Iris pigment epithelial cell (primary cell): ENCODE measurements at regions not wholly inside any gene's neighbourhood (a gene's known extent, or its start where the extent isn't known, plus 50 kb on each side); places are given as distances from the start of the nearest gene placed in this dataset.
A peak's percentile ranks its signal among the peaks of the same experiment; 100 is the strongest.

Experiments
- DNase-seq: peaks from one replicate; pipeline ENCODE4 v3.0.0-alpha.2; 2011; ENCODE audit warnings: low read depth

DNA sequence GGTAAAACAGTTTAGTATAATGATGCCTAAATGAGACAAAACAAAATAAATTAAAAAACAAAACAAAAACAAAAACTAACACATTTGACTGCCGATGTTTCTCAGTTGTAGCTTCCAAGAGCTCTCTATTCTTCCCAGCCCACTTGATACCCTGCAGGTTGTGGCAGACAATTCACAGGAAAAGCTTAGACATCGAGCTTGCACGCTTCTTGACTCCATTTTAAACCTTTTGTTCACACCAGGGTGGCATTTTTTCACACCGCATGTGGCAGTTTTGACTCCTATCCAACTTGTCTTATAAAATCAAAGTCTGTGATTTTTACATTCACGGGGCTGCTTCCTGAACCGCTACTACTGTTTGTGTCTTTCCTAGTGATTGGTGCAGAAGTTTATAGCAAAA is 575.9 kb downstream of the USP25 start:
- peak; percentile 66 for DNase-seq

DNA sequence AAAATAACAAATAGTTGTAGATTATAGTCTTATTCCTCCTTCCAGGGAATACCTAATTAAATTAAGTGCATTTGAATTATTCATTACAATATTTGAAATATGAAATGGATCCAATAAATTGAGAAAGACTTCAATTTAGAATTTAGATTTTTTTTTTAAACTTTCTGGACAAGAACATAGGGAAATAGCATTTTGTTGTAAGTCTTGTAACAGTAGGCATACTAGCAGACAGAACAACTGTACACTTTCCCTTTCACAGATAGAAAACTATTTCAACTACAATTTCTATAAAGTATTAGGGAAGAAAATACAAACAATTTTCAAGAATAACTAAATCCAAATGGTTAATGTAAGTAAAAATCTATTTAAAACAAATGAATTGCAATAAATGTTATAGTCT is 577.5 kb downstream of the USP25 start:
- DNase-seq: no peak

DNA sequence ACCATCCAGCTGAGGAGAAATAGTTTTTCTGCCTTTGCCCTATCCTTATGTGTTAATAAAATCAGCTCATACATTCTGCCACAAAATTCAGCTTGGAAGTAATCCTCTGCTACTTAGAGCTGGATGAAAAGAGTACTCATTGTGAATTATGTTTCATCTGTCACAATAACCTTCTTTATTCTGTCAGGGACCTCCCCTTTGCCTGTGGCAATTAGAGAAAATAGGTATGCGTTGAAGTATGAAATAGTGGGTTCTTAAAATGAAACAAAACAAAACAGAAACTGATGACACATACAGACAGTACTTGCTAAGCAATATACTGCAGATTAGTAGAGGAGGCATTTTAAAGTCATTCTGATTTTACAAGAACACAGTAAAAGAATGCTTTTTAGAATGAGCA is 578.5 kb downstream of the USP25 start:
- peak; percentile 80 for DNase-seq

DNA sequence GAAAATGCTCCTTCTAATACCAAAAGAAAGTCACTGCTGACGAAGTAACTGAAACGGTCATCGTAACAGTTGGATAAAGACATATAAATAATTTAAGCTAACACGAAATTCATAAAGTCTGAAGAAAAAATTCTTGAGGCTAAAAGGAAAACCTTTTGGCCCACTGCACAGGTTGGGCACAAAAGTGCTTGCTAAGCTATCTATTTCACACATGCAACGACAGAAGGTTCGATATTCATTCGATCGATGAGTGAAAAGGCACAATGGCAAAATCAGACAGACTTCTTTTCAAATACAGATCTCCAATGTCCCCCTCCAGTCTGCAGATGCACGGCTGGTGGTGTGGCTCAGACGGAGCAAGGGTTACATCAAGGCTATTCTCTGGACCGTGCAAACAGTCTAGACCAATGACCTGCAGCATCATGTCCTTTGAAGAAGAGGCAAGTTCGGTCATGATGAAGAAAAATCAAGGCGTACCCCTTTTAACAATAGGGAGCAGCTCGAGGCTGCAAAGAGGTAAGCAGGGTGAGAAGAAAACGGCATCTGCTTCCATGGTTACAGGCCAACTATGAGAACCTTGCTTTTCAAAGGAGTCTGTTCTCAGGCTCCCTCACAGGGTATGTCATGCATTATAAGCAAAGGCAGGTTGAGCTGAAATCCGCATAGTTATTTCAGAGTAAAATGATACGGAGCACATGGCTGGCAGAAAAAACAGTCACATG is 579.6 kb downstream of the USP25 start:
- peak; percentile 88 for DNase-seq

DNA sequence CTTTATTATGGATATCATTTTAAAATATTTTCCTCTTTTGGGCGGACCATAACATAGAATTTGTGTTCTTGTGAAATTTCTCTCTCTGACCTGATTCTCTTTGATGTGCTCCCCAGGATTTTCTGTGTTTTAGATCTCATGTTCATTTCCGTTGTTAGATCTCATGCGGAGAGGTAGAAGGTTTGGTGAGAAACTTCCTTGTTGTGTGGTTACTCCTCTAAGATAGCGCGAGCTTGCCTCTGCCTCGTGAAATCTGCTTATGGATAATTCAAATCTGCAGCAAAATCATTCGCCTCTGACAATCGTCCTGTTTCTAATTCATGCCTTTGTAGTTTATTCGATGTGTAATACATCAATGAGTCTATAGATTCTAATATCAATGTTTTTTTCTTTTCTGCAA is 580.4 kb downstream of the USP25 start:
- DNase-seq: peak; percentile 69

DNA sequence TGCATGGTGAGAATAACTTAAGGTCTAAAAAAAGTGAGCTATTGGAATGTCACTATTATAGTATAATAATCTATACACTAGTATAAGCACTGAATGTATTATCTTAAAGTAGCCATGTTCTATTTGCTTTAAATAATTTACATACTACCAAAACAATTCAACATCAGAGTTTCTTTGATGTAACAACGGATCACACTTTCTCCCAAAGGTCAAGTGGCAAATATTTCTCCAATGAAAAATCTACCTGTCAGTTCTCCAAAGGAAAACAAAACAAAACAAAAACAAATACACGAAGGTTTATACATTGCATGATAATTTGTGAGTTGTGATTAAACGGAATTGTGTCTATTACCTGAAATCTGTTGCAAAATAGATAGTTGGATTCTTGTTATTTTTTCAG is 581.4 kb downstream of the USP25 start:
- no peak for DNase-seq

DNA sequence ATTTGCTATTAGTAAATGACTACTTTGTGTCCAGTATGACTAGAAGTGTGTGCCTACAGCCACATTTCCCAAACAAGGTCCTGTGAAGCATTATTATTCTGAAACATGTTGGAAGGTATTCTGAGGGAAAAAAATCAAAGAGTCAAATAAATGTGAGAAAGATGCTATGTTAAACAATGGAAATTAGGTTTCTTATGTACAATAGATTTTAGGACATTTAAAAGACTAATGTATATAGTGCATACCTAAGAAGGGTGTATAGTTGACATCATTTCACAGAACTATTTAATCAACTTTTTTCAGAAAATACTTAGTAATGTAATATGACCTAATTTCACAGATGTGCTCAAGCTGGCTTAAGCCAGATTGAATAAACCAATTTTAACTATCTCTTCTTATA is 582.5 kb downstream of the USP25 start:
- DNase-seq: no peak

DNA sequence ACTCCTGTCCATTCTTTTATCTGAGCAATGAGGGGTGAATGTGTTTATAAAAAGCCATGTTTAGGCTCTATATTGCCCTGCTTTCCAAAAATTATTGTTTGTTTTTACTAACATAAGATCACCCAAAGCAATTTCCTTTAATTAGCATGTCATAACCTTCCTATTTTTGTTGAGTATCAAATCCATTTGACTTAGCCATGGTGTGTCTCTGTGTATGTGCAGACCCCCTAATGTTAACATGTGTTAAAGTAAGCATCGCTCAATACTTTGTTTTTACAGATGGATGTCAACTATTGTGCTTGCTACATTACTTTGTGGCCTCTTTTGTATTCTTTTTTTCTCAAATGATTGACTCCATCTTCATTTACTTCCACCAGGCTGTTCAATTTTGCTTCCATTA is 585.4 kb downstream of the USP25 start:
- DNase-seq: no peak

DNA sequence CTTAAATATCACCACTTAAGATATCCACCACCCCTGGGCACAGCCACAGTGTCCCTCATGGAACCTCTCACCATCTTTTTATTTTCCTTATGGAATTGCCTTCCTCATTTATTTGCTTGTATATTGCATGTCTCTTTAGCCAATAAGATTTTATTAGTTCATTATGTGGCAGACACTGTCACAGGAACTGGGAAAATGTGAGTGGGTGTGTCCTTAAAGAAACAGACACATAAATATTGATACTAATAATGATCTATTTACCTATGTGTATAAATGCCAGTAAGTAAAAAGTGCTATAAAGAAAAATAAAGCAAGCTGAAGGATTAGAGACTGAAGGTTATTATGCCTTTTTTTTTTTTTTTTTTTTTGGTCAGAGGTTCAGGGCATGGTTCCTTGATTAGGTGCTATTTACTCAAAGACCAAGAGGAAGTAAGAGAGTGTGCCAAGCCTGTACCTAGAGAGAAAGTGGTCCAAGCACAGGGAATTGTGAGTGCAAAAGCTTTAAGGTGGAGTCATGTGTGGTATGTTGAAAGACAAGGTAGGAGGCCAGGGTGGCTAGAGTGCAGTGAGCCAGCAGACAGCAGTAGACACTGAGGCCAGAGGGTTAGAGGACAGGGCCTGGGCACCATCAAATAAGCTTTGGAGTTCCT is 589.0 kb downstream of the USP25 start:
- DNase-seq: no peak

DNA sequence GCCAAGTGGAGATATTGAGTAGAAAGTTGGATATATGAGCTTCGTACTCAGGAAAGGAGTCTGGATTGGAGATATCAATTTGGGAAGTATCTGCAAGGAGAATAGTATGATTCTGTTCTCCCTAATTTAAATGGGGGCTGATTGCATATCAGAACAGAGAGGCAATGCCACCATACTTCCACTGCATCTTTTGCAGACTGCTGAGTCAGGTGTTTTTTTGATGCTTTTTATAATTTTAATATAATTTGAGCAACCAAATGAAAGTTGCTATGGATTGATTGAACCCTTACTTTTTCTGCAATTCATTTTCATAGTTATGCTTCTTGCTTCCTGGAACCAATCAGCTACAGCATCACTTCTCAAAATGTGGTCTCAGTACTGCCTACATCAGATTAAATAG is 590.3 kb downstream of the USP25 start:
- no peak for DNase-seq

DNA sequence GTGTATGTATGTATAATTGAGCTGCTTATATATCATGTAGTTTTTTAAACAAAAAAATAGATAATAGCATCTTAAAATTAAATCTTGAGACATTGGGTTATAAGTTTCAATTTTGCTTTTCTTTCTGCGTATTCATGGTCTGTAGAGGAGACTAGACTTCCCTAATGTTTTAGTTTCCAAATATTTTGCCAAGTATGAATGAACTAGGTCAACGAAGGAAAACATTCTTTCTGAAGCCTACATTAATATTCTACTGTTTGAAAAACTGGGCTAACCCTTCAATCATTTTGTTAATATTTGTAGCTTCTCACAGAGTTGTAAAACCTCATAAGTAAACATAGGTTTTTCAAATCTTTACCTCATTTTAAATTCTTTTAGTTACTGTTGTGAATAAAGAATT is 592.7 kb downstream of the USP25 start:
- DNase-seq: no peak

DNA sequence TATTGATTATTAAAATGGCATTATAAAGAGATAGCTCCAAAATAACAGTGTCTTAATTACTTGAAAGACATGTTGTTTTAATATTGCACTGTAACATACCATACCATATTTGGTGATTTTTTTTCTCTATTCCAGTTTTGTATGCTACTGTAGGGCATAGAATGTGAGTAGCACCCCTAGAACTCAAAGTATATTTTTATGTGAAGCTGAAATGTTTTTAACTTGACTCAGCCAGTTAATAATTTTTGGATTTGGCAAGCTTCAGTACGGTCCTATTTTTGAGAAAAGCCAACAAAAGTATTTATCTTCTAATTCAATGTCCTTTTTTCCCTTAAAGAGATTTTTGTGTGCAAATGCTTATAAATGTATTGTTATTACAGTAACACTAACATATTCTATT is 593.8 kb downstream of the USP25 start:
- peak; percentile 59 for DNase-seq

DNA sequence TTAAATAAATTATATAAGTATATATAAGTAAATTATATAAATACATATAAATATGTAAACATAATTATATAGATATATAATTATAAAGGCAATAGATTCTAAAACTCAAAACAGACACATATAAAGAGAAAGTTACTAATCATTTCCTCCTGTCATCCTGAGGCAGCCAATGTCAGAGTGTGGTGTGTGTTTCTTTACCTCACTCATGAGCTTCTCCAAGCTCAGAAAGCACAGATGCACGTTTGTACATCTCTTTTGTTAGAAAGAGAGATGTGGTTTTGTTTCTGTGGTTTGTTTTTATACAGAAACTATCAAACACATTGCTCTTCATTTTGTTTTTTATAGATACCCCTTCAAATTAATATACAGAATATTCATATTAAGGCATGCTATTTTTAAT is 594.8 kb downstream of the USP25 start:
- peak; percentile 53 for DNase-seq

DNA sequence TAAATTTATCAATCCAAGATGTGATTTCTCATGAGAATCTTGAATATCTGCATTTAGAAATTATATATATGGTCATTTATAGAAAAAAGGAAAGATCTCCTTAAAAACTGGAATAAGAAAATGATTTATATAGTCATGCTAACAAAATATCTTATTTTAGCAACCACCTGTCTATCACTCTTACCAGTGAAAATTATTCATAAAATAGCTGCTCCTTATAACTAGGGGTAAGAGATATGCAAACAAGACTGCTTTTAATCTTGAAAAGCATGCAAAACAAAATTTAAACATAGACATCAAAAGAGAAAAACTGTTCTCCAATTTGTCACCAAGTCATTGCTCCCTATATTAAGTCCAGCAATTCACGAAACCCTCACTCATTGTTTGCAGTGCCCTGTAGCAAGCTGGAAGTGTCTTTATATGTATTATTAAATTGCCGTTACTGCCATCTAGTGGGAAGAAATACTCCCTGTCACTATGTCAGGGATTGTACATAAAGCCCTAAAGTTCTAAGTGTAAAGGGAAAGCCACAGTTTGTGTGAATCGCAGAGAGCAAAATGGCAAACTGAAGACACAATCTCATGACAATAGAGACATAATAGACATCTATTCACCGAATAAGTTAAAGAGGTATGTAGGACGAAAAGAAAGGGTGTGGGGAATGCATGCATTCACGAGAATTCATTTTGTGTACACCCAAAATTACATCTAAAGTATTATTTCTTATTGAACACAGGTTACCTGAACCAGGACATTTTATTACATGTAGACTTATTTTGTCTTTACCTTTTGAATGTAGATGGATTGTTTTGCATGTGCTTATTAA is 600.5 kb downstream of the USP25 start:
- DNase-seq: peak; percentile 85

DNA sequence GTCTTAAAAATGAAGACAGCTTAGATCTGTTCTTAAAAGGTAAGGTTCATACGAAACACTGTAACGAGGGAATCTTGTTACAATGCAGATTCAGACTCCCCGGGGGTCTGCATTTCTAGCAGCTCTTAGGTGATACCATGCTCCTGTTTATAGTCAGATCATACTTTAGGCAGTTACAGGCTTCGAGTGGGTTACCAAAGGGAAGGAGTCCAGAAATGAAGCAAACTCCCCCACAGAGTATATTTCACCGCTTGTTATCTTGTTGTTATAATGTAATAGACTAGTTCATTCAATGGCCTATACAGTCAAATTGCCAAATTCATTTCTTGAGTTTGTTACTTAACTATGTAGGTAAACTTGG is 601.1 kb downstream of the USP25 start:
- no peak for DNase-seq

DNA sequence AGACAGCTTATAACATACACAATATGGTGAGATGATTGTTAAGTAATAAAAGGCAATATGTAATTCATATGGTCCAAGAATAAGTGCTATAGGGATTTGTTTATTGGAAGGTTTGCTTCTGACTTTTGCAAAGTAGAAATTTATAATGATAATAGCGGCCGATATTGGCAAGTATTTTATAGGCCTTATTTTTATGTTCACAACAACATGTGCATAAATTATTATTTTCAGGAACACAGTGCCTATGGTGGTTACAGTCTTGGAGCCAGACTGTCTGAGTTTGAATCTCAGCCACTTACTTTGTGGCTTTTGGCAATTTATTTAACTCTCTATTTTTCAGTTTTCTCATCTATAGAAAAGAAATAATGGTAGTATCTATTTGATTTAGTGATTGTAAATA is 607.5 kb downstream of the USP25 start:
- DNase-seq: no peak

DNA sequence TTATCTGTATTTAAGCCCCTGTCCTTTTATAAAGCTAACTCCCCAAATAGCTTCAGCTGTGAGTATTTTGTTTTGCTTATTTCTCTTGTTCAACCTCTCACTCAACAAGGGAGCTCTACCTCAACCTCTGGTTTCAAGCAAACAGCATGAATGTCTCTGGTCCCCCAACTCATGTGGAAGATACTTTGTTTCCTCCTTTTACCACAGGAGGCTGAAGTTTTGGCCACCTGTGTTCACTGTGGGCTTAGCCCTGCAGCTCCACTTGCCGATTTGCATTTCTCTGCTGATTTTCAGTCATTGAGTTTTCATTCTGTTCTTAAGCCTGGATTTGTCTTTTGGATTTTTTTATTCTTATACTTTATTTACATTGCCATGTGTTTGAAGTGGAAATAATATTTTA is 613.1 kb downstream of the USP25 start:
- no peak for DNase-seq

DNA sequence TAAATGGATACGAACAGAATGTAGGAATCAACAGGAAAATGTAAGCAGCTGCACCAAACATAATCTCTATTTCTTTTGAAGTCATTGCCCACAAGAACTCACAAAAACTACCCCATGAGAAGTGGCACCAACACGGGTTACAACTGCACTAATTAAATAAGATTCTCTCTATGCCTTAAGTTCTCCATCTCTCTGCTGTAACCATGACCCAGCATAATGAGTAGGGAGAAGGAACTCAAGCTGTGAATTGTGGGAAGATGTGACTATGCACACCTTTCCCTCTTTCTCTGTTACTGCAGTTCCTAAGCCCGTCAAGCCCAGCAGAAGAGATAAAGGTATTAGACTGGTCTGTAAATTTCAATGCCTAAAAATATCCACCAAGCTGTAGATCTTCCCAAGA is 614.0 kb downstream of the USP25 start:
- DNase-seq: no peak

DNA sequence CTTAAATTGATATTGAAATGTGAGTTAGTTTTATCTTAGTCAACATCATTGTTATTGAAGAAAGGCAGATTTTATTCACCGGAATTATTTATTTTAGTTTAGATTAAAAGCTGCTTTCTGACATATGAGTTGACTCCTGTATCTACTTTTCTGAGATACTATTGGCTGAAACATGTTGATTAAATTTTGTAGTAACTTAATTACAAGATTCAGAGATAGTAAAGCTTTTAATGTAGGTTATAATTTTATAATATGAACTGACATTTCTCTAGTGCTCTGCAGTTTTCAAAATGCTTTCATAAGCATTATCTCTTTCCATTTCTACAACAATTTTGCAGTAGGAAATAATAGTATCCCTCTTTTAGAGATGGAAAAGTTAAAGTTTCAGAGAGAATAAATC is 616.0 kb downstream of the USP25 start:
- no peak for DNase-seq

DNA sequence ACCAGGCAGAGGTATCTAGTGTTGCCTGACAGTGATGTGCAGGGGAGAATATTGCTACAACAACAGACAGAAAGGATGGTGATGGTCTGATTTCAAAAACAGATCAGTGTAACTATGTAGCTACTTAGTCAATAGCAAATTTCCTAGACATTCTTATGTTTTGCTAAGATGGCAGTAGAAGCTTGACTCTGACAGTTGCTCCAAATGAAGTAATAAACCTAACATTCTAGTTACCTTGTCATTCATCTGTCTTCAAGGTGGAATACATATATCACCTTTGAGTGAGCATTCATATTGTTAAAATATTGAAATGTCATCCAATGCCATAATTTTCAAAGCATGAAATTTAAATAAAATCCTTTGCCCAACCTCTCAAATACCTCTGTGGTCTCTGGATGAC is 617.4 kb downstream of the USP25 start:
- DNase-seq: no peak

DNA sequence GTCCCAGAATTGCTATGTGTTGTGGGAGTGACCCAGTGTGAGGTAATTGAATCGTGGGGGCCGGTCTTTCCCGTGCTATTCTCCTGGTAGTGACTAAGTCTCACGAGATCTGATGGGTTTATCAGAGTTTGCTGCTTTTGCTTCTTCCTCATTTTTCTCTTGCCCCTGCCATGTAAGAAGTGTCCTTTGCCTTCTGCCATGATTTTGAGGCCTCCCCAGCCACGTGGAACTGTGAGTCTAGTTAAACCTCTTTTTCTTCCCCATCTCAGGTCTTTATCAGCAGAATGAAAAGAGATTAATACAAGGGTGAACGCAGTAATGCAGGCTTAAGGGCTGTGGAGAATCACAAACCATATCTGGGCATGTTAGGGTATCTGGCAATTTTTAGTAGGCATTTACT is 624.0 kb downstream of the USP25 start:
- no peak for DNase-seq

DNA sequence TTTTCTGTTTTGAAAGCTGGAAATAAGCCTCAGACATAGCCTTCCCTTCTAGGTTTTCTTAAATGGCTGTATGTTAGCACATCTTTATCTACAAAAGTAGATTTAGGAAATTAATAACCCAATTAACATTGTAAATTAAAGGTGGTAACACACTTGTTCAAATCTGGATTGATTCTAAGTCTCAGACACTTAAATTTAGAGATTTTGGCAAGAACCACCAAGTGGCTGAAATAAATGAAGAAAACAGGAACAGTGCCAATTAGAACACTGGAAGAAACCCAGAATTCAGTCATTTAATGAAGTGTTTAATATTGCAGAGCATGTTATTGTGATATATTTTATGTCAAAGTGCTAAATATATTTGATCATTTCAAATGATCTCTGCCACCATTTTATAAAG is 628.2 kb downstream of the USP25 start:
- no peak for DNase-seq

DNA sequence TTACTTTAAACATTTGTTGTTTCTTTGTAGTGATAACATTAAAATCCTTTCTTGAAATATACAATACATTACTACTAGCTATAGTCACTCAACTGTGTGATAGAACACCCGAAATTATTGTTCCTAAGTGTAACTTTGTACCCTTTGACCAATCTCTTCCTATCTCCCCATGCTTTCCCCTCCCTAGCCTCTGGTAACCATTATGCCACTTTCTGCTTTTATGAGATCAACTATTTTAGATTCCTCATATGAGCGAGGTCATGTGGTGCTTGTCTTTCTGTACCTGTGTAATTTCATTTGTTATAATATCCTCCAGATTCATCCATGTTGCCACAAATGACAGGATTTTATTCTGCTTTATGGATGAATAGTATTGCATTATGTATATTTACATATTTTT is 629.0 kb downstream of the USP25 start:
- DNase-seq: no peak
